GM12864 (cell line): ENCODE measurements at regions not wholly inside any gene's neighbourhood (a gene's known extent, or its start where the extent isn't known, plus 50 kb on each side); places are given as distances from the start of the nearest gene placed in this dataset.

Experiments used
- DNase-seq: peaks from one replicate; pipeline ENCODE4 v3.0.0-alpha.2; 2011; ENCODE audit warnings: low read depth
- H3K4me3 ChIP-seq: 2 replicates; pipeline ENCODE4 v1.5.1; 2011; ENCODE audit warnings: mild to moderate bottlenecking, low read depth, low read length, control low read depth
- CTCF ChIP-seq: IDR thresholded peaks from 2 replicates; pipeline ENCODE4 v1.5.1; 2011; ENCODE audit warnings: low read depth, mild to moderate bottlenecking, moderate library complexity, low read length, control low read depth, inconsistent platforms; ENCODE audit errors: missing control alignments

- TF ChIP-seq CTCF: no peak
- H3K4me3 ChIP-seq: no peak overlapping the region
- no peak for DNase-seq
Observed at GRCh38 chr15:61644550-61644949, 415.4 kb upstream of the RORA start.

GRCh38 chr15:61641645-61642044 is 412.5 kb upstream of the RORA start:
- no peak overlapping the region for H3K4me3 ChIP-seq
- no peak for DNase-seq
- TF ChIP-seq CTCF: no peak

- no peak for DNase-seq
- H3K4me3 ChIP-seq: no peak overlapping the region
- no peak for TF ChIP-seq CTCF
Observed at GRCh38 chr15:61640756-61641155, 411.7 kb upstream of the RORA start.

GRCh38 chr15:61639491-61639890 is 410.4 kb upstream of the RORA start:
- H3K4me3 ChIP-seq: no peak overlapping the region
- no peak for TF ChIP-seq CTCF
- DNase-seq: no peak

GRCh38 chr15:61634837-61635236 is 405.7 kb upstream of the RORA start:
- DNase-seq: no peak
- TF ChIP-seq CTCF: no peak
- H3K4me3 ChIP-seq: no peak overlapping the region

GRCh38 chr15:61633951-61634350 is 404.8 kb upstream of the RORA start:
- DNase-seq: no peak
- H3K4me3 ChIP-seq: no peak overlapping the region
- no peak for TF ChIP-seq CTCF

GRCh38 chr15:61629269-61629668 is 400.2 kb upstream of the RORA start:
- H3K4me3 ChIP-seq: no peak overlapping the region
- no peak for DNase-seq
- no peak for TF ChIP-seq CTCF
